ENCODE measurements at regions not wholly inside any gene's neighbourhood (a gene's known extent, or its start where the extent isn't known, plus 50 kb on each side); places are given as distances from the start of the nearest gene placed in this dataset.
"Not testable (repeated sequence)": the region's sequence is repeated elsewhere in the genome, so short reads cannot be mapped to it uniquely, and the experiment has no call there.

GRCh38 chr1:222974496-222974895 lies 159.7 kb downstream of the DISP1 start:
- H3K27me3 Mint-ChIP-seq, result no peaks in the 10 kb centered on the region
- H3K27ac Mint-ChIP-seq, result no peak overlapping the region
- no peaks in the 10 kb centered on the region for H3K9me3 Mint-ChIP-seq
- H3K4me1 Mint-ChIP-seq (ENCODE audit: low read depth in 2 of 2), result no peaks in the 10 kb centered on the region
- no peak for DNase-seq
- H3K36me3 Mint-ChIP-seq (ENCODE audit: insufficient read depth), result no peaks in the 10 kb centered on the region
- no peak for ATAC-seq (replicated peaks)
- H3K4me3 Mint-ChIP-seq, result no peak overlapping the region

GRCh38 chr1:222975472-222976122 lies 160.8 kb downstream of the DISP1 start:
- Mint-ChIP-seq H3K9me3 (no peaks in the 10 kb centered on the region), H3K27ac (no peak overlapping the region), H3K4me3 (no peak overlapping the region), H3K4me1 (ENCODE audit: low read depth in 2 of 2) (no peaks in the 10 kb centered on the region), H3K27me3 (no peaks in the 10 kb centered on the region), H3K36me3 (ENCODE audit: insufficient read depth) (peaks cover 3% of the 10 kb centered on the region)
- ATAC-seq (replicated peaks) (no peak), DNase-seq (no peak)

- DNase-seq (no peak), ATAC-seq (replicated peaks) (no peak)
- H3K9me3 Mint-ChIP-seq, result no peaks in the 10 kb centered on the region
- peaks cover 3% of the 10 kb centered on the region for H3K36me3 Mint-ChIP-seq (ENCODE audit: insufficient read depth)
- H3K4me3 Mint-ChIP-seq, result no peak overlapping the region
- no peaks in the 10 kb centered on the region for H3K4me1 Mint-ChIP-seq (ENCODE audit: low read depth in 2 of 2)
- H3K27ac Mint-ChIP-seq, result no peak overlapping the region
- no peaks in the 10 kb centered on the region for H3K27me3 Mint-ChIP-seq
Observed at GRCh38 chr1:222976453-222976852, 161.6 kb downstream of the DISP1 start.

GRCh38 chr1:222977294-222977693 lies 162.5 kb downstream of the DISP1 start:
- H3K36me3 Mint-ChIP-seq (ENCODE audit: insufficient read depth); H3K27ac Mint-ChIP-seq; ATAC-seq (replicated peaks); H3K4me3 Mint-ChIP-seq; H3K9me3 Mint-ChIP-seq; DNase-seq; H3K4me1 Mint-ChIP-seq (ENCODE audit: low read depth in 2 of 2); H3K27me3 Mint-ChIP-seq: not testable (repeated sequence)

- Mint-ChIP-seq H3K36me3 (ENCODE audit: insufficient read depth) (peaks cover 3% of the 10 kb centered on the region), H3K4me3 (no peak overlapping the region), H3K27ac (no peak overlapping the region)
Observed at GRCh38 chr1:222979561-222979960, 163.5 kb downstream of the TLR5 start.

GRCh38 chr1:222987674-222988076 lies 155.4 kb downstream of the TLR5 start:
- peak overlapping the region in 1 of 2 donors; percentile 96 for H3K27ac Mint-ChIP-seq
- H3K27me3 Mint-ChIP-seq, result no peaks in the 10 kb centered on the region
- H3K4me1 Mint-ChIP-seq (ENCODE audit: low read depth in 2 of 2), result peaks cover 6 to 12% of the 10 kb centered on the region in 2 donors
- H3K9me3 Mint-ChIP-seq, result no peaks in the 10 kb centered on the region
- no peak for DNase-seq
- H3K36me3 Mint-ChIP-seq (ENCODE audit: insufficient read depth), result peaks cover 9% of the 10 kb centered on the region
- ATAC-seq (replicated peaks), result no peak
- peak overlapping the region in 1 of 2 donors; percentile 7 for H3K4me3 Mint-ChIP-seq

More at GRCh38 chr1:222979561-222979960, 163.5 kb downstream of the TLR5 start:
- no peaks in the 10 kb centered on the region for H3K9me3 Mint-ChIP-seq
- no peaks in the 10 kb centered on the region for H3K4me1 Mint-ChIP-seq (ENCODE audit: low read depth in 2 of 2)
- DNase-seq (no peak), ATAC-seq (replicated peaks) (no peak)
- no peaks in the 10 kb centered on the region for H3K27me3 Mint-ChIP-seq

- H3K4me3 Mint-ChIP-seq, result no peak overlapping the region
- ATAC-seq (replicated peaks), result no peak
- peaks cover 6 to 12% of the 10 kb centered on the region in 2 donors for H3K4me1 Mint-ChIP-seq (ENCODE audit: low read depth in 2 of 2)
Observed at GRCh38 chr1:222989443-222989842, 153.6 kb downstream of the TLR5 start.

GRCh38 chr1:222991177-222991576 lies 151.9 kb downstream of the TLR5 start:
- peaks cover 6 to 12% of the 10 kb centered on the region in 2 donors for H3K4me1 Mint-ChIP-seq (ENCODE audit: low read depth in 2 of 2)
- no peak overlapping the region for H3K27ac Mint-ChIP-seq
- peaks cover 9% of the 10 kb centered on the region for H3K36me3 Mint-ChIP-seq (ENCODE audit: insufficient read depth)
- ATAC-seq (replicated peaks) (no peak), DNase-seq (no peak)
- no peak overlapping the region for H3K4me3 Mint-ChIP-seq
- H3K27me3 Mint-ChIP-seq, result no peaks in the 10 kb centered on the region
- no peaks in the 10 kb centered on the region for H3K9me3 Mint-ChIP-seq

More at GRCh38 chr1:222989443-222989842, 153.6 kb downstream of the TLR5 start:
- no peak for DNase-seq
- H3K9me3 Mint-ChIP-seq, result no peaks in the 10 kb centered on the region
- peaks cover 9% of the 10 kb centered on the region for H3K36me3 Mint-ChIP-seq (ENCODE audit: insufficient read depth)
- no peak overlapping the region for H3K27ac Mint-ChIP-seq
- no peaks in the 10 kb centered on the region for H3K27me3 Mint-ChIP-seq

- peaks cover 6 to 12% of the 10 kb centered on the region in 2 donors for H3K4me1 Mint-ChIP-seq (ENCODE audit: low read depth in 2 of 2)
- DNase-seq, result no peak
- H3K27me3 Mint-ChIP-seq, result no peaks in the 10 kb centered on the region
- H3K36me3 Mint-ChIP-seq (ENCODE audit: insufficient read depth), result peaks cover 9% of the 10 kb centered on the region
- no peaks in the 10 kb centered on the region for H3K9me3 Mint-ChIP-seq
- H3K27ac Mint-ChIP-seq, result no peak overlapping the region
- no peak for ATAC-seq (replicated peaks)
- H3K4me3 Mint-ChIP-seq, result no peak overlapping the region
Observed at GRCh38 chr1:222991908-222992307, 151.1 kb downstream of the TLR5 start.

- Mint-ChIP-seq H3K9me3 (no peaks in the 10 kb centered on the region), H3K36me3 (ENCODE audit: insufficient read depth) (peaks cover 9% of the 10 kb centered on the region), H3K27ac (no peak overlapping the region), H3K27me3 (no peaks in the 10 kb centered on the region), H3K4me1 (ENCODE audit: low read depth in 2 of 2) (no peaks in the 10 kb centered on the region), H3K4me3 (no peak overlapping the region)
- no peak for ATAC-seq (replicated peaks)
- no peak for DNase-seq
Observed at GRCh38 chr1:222994511-222995235, 148.4 kb downstream of the TLR5 start.

- H3K4me1 Mint-ChIP-seq (ENCODE audit: low read depth in 2 of 2), result no peaks in the 10 kb centered on the region
- ATAC-seq (replicated peaks) (no peak), DNase-seq (no peak)
- H3K27me3 Mint-ChIP-seq, result no peaks in the 10 kb centered on the region
- H3K9me3 Mint-ChIP-seq, result no peaks in the 10 kb centered on the region
- no peak overlapping the region for H3K27ac Mint-ChIP-seq
- H3K4me3 Mint-ChIP-seq, result no peak overlapping the region
- peaks cover 9% of the 10 kb centered on the region for H3K36me3 Mint-ChIP-seq (ENCODE audit: insufficient read depth)
Observed at GRCh38 chr1:222995236-222995580, 147.8 kb downstream of the TLR5 start.

- no peaks in the 10 kb centered on the region for H3K4me1 Mint-ChIP-seq (ENCODE audit: low read depth in 2 of 2)
- H3K9me3 Mint-ChIP-seq, result no peaks in the 10 kb centered on the region
- peaks cover 9% of the 10 kb centered on the region for H3K36me3 Mint-ChIP-seq (ENCODE audit: insufficient read depth)
- no peak overlapping the region for H3K4me3 Mint-ChIP-seq
- ATAC-seq (replicated peaks) (no peak), DNase-seq (no peak)
- no peaks in the 10 kb centered on the region for H3K27me3 Mint-ChIP-seq
- no peak overlapping the region for H3K27ac Mint-ChIP-seq
Observed at GRCh38 chr1:222995620-222996309, 147.3 kb downstream of the TLR5 start.

- H3K9me3 Mint-ChIP-seq, result no peaks in the 10 kb centered on the region
- H3K27ac Mint-ChIP-seq, result no peak overlapping the region
- H3K27me3 Mint-ChIP-seq, result no peaks in the 10 kb centered on the region
- peaks cover 9% of the 10 kb centered on the region for H3K36me3 Mint-ChIP-seq (ENCODE audit: insufficient read depth)
- ATAC-seq (replicated peaks), result no peak
- no peak overlapping the region for H3K4me3 Mint-ChIP-seq
- H3K4me1 Mint-ChIP-seq (ENCODE audit: low read depth in 2 of 2), result no peaks in the 10 kb centered on the region
- DNase-seq, result no peak
Observed at GRCh38 chr1:222996310-222996975, 146.6 kb downstream of the TLR5 start.
